GM11168 (cell line): ENCODE measurements at regions not wholly inside any gene's neighbourhood (a gene's known extent, or its start where the extent isn't known, plus 50 kb on each side); places are given as distances from the start of the nearest gene placed in this dataset.
"Not testable (repeated sequence)": the region's sequence is repeated elsewhere in the genome, so short reads cannot be mapped to it uniquely, and the experiment has no call there.

Experiments used
- in situ Hi-C: fragments of 300-500 bp; cut with MboI; formaldehyde crosslinking; loops from one replicate; pipeline ENCODE4 v1.12.0; 2022; ENCODE audit warnings: low sequenced_read_pairs; ENCODE audit not compliant: unreplicated experiment

DNA sequence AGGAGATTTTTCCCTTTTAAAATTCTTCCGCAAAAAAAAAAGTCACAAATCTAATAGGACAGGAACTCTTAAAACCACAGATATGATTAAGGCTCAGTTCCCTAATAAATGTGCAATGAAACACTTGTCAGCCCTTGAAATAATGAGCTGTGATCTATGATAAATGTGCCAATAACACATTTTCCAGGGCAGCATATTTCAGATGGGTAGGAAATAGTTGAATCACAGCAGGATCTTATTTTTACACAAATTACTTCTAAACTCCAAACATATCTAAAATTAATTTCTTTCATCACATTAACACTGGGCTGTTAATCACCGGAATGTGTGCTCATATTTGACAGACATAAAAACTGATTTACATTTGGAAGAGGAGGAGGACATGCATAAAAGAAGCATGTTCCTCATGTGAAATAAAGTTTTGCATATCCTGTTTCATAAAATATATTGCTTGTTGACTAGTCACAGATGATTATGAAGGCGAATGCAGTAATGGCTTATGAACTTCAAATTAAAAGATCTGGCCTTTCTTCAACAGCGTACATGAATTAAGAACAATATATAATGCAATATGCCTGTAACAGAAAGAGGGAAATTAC lies 281.4 kb downstream of the PAX3 start:
- in situ Hi-C loops = no loop called here

DNA sequence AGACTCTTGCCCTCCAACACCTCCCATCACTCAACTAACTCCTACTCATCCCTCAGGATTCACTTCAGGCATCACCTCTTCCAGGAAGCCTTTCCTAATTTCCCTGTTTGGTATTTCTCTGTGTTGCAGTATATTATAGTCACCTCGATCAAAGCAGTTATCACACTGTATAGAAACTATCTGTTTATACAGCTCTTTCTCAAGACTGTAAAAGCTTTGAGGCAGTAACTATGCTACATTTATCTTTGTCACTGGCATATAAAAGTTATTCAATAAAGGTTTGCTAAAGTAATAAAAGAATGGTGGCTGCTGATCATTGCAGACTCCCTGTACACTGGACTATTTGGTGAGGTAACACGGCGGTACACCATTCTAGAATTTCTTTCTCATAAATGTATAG lies 284.9 kb downstream of the PAX3 start:
- in situ Hi-C loops = no loop called here

DNA sequence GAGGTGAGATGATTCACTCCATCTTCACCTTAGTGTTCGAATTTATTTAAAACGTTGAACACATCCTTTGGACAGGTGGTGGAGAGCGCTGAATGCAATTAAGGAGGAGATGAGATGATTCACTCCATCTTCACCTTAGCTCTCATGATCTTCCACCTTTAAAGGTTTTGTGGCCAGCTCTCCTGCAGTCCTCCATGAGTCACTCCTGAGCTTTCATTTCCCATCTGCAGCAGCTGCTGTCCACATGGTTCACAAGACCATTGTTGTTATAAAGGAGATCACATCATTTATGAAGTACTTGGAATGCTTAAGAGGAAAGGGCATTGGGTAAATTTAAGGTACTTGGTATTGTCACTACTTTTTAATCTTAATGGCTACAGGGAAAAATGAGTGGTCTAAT lies 298.5 kb downstream of the PAX3 start:
- in situ Hi-C loops = no loop called here

DNA sequence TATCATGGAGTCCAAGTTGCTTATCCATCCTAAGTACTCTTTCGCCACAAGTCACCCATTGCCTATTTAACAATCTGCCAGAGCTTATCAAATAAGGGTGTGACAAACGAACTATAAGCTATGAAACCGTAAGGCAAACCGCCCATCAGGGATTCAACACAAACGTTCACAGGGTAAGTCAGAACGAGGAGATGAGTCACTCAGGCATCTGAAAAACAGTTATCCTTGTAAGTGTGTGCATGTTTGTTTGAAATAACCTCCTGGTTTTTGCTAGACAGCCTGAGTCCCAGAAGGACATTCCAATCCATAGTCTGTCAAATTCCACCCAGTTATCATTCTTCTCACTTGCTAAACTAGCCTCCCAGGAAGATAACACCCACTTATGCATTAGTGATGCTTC lies 299.1 kb downstream of the PAX3 start:
- in situ Hi-C loops = no loop called here

DNA sequence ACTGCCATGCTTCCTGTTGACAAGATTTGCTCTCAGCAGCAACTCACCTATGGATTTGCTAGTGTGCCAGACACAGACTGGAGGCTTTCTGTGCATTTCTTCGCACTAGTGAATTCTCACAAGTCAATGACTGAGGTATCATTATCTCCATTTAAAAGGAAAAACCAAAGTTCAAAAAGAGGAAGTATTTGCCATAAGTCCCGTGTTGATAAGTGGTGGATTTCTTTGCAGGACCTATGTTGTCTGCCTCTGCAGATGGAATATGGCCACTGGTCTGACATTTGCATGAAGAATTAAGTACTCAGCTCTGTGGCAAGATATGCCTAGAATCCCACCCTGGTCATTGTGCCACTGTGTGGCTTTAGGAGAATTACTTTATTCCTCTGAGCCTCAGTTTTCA lies 299.6 kb downstream of the PAX3 start:
- in situ Hi-C loops = no loop called here

DNA sequence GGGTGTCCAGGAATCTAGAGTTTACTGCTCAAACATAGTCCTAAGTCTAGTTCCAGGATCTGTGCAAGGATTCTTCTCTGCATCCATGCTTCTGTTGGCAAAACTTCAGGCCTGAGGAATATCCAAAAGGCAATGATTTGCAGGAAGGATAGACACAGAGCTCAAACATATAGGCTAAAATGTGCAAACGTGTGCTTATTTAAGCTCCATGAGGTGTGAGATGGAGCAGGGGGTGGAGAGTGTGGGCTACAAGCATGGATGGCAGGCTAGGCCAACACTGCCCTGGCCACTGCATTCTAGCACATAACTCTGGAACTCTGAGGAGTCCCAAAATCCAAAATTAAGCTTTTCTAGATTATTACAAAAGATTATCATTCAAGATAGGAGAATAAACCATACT lies 301.1 kb downstream of the PAX3 start:
- in situ Hi-C loops = no loop called here

DNA sequence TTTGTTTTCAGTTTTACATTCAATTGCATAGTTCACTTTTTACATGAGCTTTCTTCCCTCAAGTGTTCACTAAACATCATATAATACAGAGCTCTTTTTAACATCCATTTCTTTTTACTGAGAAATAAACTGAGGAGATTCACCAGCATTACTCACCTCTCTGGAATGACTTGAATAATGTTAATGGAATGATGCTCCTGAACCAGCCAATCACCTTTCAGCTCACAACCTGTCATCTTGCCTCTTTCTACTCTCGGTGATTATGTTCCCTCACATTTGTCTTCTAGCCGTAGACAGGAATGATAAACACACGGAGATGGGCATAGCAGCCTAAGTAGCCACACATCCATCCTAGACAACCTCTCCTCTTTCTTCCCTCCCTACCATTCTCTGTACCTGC lies 301.7 kb downstream of the PAX3 start:
- in situ Hi-C loops = no loop called here

DNA sequence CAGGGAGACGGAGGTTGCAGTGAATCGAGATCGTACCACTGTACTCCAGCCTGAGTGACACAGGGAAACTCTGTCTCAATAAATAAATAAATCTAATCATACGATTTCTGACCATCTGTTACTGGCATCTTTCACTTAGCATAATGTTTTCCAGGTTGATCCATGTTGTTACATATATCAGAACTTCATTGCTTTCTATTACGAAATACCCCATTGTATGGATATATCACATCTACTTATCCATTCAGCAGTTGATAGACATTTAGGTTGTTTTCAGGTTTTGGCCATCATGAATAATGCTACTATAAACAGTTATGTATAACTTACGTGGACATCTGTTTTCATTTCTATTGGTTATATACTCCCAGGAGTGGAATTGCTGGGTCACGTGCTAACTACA lies 303.9 kb downstream of the PAX3 start:
- in situ Hi-C loops = no loop called here

DNA sequence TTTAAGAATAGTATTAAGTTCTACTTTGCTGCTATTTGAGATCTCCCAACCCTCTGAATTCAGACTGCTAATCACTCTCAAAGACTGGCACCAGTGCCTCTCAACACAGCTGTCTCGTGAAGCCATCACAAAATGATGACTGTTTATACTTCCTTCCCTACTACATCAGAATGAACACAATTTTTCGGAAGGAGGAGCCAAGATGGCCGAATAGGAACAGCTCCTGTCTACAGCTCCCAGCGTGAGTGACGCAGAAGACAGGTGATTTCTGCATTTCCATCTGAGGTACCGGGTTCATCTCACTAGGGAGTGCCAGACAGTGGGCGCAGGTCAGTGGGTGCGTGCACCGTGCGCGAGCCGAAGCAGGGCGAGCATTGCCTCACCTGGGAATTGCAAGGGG lies 314.4 kb downstream of the PAX3 start:
- in situ Hi-C loops = not testable (repeated sequence)

DNA sequence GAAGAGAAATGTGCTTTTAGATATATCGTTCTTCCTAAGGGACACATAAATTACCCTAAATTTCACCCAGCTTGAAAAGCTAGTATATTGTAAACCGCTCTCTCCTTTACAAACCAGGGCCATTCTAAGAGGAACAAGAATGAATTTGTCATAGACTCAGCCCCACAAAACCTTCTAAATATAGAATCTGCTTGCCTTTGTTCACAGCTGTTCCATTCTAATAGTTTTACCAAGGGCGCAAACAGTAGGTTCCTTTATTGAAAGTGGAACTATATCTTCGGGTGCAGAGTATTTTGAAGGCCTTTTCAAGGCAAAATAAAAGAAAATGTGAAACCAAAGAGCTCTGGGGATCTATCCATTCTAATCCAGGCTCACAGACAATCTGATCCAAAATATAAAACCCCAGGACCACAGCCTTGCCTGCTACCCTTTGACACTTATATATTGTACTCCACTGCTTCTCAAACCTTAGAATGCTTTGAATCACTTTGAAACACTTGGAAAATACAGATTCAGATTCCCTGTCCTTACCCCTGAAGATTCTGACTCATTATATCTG lies 316.8 kb downstream of the PAX3 start:
- in situ Hi-C loops = no loop called here

DNA sequence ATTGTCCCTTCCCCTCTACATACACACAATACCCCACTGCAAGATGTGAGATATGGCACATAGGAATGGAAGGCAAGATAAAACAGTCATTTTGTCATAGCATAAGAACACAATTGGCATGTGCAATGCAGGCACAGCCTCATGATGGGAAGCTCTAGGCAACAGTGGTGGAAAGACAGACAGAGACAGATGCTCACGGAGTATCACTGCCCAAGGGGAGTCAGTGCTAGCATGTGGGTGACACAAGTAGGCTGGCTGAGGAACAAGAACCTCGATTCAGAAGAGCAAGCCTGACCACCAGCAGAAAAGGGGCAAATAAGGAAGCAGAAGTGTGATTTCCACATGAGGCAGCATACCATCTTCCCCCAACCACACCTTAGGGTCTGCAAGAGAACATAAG lies 323.6 kb downstream of the PAX3 start:
- in situ Hi-C loops = no loop called here

DNA sequence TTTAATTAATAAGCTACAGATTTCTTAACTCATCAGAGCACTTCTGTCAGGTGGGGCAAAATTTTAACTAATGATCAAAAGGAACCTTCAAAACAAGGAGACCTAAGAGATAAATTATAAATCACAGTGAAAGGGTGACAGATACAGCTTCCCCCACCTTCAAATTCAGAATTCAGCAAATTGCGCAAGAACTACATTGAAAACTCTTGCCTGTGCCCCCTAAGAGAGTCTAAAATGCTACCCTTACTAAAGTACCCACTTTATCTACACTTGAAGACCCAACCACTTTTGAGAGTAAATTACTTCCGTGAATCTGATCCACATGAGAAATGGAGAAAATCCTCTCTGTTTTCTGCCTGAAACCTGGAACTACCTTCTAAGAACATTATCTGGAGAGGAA lies 324.9 kb downstream of the PAX3 start:
- in situ Hi-C loops = no loop called here

DNA sequence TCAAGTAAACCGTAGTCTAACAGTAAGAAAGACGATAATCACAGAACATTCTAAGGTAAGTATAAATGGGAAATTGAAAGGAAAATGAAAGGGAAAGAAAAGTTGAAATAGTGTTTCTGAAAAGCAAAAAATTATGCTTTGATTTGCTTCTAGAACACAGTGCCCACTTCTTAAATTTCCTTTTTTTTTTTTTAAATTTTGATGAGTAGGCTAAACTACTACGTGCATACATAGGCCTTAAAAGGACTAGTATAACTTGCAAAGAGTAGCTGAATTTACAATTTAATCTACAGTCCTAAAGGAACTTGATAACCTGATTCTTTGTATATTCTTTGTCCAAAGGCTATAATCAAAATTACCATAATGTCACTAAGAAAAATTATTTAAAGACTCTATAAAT lies 325.3 kb downstream of the PAX3 start:
- in situ Hi-C loops = no loop called here

DNA sequence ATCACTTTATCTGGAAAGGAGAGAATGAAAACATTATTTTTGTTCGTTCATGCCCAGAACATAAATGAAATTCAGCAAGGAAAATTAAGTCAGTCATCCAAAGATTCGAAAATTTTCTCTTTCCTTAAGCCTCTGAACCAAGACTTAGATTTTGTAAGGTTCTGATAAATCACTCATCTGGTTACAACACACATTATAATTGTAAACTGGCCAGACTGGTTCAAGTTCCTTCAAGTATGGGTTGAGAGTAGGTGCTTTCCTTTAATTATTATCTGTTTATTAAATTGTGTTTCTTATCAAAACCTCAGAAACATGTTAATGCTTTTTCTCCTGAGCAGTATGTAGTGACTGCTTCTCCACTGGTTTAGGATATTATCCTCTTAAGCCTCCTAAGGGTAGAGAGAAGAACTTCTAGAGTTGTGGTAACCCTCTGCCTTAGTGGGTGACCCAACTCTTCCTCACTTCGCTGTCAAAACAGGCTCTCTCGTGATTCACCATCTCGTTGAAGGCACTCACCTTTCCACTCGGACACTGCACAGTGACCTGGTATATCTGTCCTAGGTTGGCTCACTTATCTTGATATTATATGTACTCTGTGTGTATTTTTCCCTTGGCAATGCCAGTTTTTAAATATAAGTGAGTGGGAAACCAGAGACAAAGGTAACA lies 325.9 kb downstream of the PAX3 start:
- in situ Hi-C loops = no loop called here

DNA sequence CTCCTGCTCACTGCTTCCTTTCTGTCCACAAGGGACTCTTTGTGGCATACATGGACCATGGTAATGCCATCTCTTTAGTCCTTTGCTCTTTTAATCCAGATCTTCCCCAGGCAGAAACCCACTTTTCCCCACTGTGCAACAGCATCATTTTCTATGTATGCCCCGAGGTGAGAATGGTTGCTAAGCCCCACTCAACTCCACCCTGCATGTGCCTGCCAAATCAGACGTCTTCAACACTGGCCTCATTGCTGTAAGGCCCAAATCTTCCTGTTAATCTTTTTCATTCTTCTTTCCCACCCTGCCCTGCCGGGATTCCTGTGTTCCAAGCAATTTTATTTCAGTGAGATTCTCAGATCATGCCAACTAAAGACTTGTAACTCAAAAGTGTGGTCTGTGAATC lies 328.4 kb downstream of the PAX3 start:
- in situ Hi-C loops = no loop called here

DNA sequence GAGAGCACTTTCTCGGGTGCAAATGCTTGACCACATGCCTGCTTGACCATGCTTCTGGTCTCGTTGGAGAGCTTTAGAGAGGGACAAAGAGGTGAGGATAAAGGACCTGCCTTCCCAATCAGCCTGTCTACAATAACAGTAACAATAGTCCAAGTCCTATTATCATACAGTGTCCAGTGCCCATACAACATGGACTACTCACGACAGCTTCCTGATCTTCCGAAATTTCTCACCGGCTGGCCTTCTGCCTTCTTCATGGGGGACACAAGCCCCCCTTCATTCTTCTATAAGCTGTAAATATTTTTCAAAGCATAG lies 329.0 kb downstream of the PAX3 start:
- in situ Hi-C loops = no loop called here

DNA sequence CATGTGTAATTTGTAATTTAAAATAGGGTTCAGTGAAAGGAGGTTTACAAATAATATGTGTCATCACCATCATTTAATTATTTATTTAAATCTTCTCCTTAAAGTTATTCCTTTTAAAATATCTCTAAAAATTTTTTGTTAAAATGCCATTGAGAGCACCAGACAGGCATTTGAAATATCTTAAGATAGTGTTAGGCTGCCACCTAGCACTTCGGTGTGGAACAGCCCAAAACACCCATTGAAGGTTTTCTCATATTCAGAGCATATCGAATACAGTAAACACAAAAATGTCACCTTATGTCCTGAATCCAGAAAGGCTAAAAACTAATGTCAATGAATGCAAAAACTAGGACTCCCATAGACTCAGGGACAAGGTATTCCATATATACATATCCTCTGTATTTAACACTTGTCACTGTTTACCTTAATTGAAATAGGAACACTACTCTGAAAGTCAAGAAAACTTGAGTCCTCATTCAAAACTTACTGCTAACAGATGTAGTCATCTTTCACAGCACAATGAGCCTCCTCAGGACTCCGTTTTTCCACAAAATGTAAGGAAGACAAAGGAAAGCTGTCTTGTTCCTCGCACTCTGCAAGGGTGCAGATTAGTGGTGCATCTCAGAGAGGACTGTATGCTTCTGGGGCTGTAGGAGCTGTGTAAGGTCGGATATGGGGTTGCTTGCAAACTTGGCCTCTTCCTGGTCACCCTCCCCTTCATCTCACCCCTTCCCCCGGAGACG lies 329.5 kb downstream of the PAX3 start:
- in situ Hi-C loops = no loop called here

DNA sequence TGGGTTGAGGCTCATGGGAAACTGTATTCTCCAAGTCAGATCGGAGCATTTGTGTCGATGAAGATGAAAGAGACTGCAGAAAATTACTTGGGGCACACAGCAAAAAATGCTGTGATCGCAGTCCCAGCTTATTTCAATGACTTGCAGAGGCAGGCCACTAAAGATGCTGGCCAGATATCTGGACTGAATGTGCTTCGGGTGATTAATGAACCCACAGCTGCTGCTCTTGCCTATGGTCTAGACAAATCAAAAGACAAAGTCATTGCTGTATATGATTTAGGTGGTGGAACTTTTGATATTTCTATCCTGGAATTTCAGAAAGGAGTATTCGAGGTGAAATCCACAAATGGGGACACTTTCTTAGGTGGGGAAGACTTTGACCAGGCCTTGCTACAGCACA lies 336.6 kb downstream of the PAX3 start:
- in situ Hi-C loops = no loop called here

DNA sequence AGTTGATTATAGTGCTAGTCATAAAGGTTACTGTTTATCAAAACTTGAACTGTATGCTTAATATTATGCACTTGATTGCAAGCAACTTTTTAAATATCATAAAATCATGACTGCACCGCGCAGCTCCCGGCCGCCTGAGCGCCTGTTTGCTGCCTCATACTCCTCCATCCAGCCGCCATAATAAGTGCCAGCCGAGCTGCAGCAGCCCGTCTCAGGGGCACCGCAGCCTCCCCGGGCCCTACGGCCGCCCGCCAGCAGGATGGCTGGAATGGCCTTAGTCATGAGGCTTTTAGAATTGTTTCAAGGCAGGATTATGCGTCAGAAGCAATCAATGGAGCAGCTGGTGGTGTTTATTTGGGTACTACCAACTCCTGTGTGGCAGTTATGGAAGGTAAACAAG lies 337.2 kb downstream of the PAX3 start:
- in situ Hi-C loops = no loop called here

DNA sequence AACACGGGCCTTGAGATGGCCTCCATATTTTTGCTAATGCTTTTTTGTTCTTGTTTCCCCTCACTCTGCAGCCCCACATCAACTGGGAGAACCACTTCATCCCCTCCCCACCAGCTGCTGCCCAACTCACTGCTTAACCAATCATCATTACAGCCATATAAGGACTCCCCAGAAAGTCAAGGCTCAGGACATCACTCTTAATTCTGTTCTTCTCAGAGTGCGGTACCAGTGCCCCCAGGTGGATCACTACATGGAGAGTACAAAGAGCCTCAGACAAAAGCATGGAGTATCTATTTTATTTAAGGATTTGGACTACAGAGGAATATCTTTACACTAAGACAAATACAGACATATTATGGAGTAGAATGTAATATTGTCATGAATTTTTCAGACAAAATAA lies 340.6 kb downstream of the PAX3 start:
- in situ Hi-C loops = no loop called here

DNA sequence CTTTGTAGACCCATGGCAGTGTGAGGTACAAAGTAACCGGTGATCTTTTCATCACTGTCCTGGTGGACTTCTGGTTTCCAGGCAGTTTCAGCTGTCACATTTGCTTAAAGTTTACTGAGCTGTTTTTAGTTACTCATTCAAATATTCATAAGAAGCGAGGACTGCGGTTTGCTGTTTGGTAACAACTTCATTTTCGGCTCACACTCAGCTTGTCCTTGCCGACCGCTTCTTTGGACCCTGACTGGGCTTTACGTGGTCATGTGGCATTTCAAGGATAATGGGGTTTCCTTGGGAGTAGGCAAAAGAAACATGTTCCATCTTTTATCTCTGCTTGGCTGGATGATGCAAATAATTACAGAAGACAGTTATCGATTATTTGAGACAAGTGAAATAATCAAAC lies 350.7 kb downstream of the PAX3 start:
- in situ Hi-C loops = no loop called here

DNA sequence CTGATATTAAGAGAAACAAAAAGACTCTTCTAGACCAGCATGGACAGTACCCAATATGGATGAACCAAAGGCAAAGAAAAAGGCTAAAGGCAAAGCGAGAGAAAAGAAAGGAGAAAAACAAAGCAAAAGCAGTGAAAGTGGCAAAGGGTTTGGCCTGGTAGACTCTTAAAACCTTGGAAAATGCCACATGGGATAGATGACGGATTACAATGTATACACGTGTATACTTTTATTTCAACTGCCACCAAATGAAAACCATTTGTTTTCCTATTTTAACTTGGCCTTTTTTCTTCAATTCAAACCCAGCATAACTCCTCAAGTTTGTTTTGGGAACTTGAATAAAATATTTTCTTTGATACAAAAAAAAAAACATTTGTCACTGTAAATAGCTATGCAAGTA lies 354.3 kb downstream of the PAX3 start:
- in situ Hi-C loops = not testable (repeated sequence)
